GM18868 (cell line): ENCODE measurements at regions not wholly inside any gene's neighbourhood (a gene's known extent, or its start where the extent isn't known, plus 50 kb on each side); places are given as distances from the start of the nearest gene placed in this dataset.
"Not testable (repeated sequence)": the region's sequence is repeated elsewhere in the genome, so short reads cannot be mapped to it uniquely, and the experiment has no call there.

Experiments
- ATAC-seq: cut with Tn5 transposase; IDR thresholded peaks from one replicate; pipeline ENCODE4 v1.9.1; 2021; ENCODE audit warnings: mild to moderate bottlenecking, moderate library complexity; ENCODE audit not compliant: unreplicated experiment

DNA sequence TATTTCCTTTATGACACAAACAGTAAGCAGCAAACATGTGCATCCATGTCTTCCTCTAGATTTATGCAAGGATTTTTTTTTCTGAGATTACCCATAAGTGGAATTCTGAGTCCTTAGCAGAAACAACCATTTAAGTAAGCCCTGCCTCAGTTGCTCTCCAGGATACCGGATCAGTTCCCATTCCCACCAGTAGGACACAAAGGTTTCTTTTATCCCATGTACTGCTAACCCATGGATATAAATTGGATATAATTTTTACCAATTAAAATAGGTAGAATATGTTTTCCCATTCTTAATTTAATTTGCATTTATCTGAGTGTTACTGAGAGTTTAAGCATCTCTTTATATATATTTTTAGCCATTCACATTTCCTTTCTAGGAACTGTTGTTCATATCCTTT lies 280.9 kb downstream of the FGFR2 start:
- no peak for ATAC-seq

- no peak for ATAC-seq
Observed at GRCh38 chr10:121322046-121322445, 276.2 kb downstream of the FGFR2 start.

- ATAC-seq, result no peak
Observed at GRCh38 chr10:121322776-121323175, 275.5 kb downstream of the FGFR2 start.

- no peak for ATAC-seq
Observed at GRCh38 chr10:121323443-121323842, 274.8 kb downstream of the FGFR2 start.

GRCh38 chr10:121324678-121325213 lies 273.5 kb downstream of the FGFR2 start:
- ATAC-seq, result no peak

- no peak for ATAC-seq
Observed at GRCh38 chr10:121325490-121326231, 272.6 kb downstream of the FGFR2 start.

DNA sequence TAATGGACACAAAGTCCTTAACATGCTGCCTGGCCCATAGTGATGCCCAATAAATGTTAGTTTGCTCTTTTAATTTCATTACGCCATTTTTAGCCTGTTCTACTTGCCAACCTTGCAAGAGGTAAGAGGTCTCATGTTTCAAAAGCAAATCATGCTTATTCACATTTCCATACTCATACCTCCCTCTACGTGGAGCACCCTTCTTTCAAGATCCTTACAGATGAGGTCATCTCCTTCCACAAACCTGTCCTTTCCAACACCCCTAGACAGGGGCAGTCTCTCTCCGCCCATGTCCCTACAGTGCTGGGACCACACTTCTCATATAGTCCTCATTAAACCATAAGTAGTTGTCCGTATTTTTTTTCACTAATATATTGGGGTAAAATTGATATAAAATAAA lies 271.3 kb downstream of the FGFR2 start:
- ATAC-seq, result no peak

- ATAC-seq, result no peak
Observed at GRCh38 chr10:121327727-121328126, 270.5 kb downstream of the FGFR2 start.

DNA sequence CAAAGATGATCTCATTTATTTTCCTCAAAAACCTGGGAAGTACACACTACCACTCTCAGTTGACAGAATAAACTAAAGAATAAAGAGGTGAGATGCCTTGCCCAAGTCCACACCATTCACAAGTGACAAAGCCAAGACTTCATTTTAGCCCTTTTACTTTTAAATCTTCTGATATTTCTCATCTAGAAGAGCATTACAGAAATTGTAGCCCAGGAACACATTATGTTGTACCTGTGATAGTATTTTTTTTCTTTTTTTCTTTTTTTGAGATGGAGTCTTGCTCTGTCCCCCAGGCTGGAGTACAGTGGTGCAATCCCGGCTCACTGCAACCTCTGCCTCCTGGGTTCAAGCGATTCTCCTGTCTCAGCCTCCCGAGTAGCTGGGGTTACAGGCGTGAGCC lies 268.6 kb downstream of the FGFR2 start:
- not testable (repeated sequence) for ATAC-seq

- no peak for ATAC-seq
Observed at GRCh38 chr10:121330563-121330962, 267.7 kb downstream of the FGFR2 start.

DNA sequence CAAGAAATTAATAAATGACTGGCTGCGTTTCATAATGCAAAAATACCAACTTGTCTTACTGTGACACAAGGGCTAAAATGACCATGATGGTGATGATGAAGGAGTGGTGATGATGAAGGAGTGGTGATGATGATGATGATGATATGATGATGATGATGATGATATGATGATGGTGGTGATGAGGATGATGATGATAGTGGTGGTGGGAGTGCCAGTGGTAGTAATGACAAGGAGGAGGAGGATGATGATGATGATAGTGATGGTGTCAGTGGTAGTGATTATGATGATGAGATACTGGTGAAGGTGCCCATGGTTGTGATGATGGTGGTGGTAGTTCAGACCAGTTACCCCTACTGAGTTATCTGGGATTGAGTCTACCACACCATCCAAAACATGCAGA lies 265.9 kb downstream of the FGFR2 start:
- ATAC-seq, result no peak

DNA sequence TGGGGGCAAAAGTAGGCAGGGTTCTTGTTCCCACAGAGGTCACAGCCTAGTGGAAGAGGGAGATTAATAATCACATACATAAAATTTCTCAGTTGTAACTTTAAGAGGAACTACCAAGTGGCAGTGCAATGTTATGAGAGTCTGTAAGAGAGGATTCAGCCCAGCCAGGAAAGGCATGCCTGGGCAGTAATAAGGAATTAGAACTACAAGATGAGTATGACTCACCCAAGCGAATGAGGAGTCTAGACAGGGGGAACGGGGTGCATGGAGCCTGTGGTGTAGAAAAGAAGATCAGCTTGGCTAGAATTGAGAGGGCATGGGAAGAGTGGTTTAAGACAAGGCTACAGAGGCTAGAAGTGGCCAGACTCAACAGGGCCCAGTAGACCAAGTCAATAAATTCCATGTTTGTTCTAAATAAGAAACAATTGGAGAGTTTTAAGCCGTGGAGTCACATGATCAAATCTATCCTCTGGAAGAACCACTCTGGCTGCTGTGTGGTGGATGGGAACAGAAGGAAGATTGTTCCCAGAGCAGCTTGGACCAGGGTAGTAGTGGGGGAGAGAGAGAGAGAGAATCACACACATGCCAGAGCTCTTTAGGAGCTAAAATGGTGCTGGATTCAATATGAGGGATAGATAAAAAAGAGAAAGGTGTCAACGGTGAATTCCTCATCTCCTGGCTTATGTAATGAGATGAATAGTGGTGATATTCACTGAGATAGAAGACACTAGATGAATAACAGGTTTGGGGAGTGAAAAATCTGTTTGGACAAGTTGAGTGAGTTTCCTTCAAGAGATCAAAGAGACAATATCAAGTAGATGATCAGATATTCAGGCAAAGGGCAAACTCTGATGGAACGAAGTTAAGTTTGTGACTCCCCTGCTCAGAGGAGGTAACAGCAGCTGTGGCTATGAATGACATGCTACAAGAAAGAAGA lies 265.1 kb downstream of the FGFR2 start:
- ATAC-seq, result no peak

DNA sequence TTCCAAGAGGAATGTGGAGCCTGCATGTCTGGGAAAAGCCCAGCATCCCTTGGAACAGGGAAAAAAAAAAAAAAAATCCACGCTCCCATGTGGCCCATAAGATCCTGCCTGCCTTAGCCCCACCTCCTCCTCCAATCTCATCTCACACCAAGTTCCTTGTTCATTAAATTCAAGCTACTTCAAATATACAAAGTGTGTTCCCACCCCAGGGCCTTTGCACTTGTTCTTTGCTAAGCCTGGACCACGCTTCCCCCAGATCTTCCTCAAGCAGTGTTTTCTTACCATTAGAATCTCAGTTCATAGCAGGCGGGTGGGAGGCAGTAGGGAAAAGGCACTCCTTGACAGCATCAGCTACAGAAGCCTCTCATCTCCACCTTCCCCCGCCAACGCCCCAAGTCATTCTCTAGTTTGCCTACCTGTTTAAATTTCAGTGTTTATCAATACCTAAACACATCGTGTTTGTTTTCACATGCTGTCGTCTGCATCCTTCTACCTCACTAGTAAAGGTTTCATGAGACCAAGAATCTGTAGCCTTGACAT lies 262.8 kb downstream of the FGFR2 start:
- ATAC-seq, result no peak

DNA sequence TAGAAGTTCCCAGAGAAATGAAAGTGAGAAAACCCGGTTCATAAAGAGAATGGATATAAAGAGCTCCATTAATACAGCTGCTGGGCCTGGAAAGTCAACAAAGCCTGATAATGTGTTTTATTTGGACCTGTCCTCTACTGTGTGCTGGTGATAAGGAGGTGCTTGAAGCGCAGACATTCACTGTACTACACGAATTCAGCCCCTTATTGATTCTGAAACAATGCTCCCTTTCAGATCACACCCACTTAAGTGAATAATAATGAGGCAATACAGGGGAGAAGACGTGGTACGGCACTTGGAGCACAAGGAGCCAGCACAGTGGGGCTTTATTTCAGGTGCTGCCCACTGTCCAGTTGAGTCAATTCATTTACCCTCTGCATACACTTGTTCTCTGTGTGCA lies 260.8 kb downstream of the FGFR2 start:
- ATAC-seq, result no peak

DNA sequence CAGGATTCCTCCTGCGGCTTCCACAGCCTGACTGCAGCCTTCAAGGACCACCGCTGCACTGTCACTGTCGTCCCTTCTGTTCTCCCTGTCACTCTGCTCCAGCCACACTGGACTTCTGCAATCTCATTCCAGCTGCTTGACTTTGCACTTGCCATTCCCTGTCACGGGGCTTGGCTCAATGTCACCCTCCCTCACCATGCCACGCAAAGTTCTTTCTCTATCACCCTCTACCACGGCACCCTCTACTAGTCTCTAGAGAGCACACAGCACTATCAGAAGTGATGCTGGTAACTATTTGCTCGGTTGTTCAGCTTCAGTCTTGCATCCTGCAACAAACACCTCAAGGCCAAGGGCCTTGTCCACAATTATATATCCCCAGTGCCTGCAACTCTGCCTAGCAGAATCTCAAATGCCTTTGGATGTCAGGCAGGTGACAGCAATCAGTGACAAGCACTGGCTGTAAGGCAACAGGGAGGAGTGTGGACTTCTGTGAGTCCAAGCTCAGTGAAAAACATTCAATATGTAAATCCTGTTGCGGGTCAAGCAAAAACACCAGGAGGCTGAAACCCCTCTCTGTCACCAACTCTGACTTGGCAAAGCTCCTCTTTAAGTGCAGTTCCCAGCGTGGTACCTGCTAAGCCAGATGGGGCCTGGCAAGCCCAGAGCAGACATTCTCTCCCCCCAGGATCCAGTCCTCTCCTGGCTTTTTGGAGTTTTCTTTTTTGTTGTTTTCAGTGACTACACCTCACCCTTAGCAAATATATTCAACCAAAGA lies 259.9 kb downstream of the FGFR2 start:
- no peak for ATAC-seq

DNA sequence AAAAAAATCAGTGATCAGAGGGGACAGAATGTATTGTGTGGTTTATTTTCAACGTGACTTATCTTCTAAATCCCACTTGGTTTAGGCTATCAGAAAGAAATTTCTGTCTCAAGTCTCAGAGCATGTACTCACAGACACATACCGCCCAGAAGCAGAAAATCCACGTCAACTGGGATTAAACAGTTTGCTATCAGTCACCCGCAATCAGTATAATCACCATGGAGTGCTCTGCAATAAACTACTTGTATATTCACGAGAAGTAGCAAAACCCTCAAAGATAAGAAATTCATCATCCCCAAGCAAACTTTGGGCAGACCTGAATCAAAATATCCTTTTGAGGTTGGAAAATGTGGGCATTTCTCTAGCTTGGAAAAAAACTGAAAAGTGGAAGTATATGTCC lies 259.1 kb downstream of the FGFR2 start:
- no peak for ATAC-seq

DNA sequence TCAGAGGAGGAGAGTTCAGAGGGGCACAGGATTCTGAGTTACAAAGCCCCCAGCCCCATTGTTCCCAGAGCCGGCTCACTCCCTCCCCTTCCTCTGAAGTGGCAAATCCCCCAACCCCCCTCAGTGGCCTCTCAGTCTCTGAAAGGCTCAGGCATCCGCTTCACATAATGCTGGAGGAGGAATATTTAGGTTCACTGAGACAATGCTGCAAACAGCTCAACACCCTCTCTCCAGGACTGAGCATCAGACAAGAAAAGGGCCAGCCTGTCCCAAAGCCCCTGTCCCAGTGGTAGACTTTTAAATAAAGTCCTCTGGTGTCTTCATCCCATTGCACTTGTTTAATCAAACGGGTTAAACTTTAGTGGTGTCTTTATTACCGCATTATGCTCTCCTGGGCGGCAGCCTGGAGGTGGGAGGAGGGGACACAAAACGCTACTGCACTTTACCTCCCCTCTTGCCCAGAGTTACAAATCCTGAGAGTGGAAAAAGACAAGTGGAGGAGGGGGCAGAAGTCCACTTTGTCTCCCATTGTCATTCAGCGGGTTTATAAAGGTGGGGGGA lies 257.9 kb downstream of the FGFR2 start:
- no peak for ATAC-seq

DNA sequence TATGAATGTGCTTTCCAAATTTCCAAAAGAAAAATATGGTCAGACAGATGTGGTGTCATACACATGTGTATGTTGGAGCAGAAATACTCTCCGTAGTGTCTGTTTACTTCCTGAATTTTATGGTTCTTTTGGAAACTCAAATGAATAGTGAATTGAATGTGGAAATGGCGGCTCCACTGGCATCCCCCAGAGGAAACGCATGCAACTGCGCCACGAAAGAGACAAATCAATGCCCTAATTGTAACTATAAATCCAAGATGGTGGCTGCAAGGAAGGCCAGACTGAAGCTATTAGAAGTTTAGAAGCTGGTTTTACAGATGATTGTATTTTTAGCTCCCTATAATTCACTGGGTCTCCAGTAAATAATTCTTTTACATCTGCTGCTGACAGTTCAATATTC lies 246.7 kb downstream of the FGFR2 start:
- ATAC-seq, result no peak

DNA sequence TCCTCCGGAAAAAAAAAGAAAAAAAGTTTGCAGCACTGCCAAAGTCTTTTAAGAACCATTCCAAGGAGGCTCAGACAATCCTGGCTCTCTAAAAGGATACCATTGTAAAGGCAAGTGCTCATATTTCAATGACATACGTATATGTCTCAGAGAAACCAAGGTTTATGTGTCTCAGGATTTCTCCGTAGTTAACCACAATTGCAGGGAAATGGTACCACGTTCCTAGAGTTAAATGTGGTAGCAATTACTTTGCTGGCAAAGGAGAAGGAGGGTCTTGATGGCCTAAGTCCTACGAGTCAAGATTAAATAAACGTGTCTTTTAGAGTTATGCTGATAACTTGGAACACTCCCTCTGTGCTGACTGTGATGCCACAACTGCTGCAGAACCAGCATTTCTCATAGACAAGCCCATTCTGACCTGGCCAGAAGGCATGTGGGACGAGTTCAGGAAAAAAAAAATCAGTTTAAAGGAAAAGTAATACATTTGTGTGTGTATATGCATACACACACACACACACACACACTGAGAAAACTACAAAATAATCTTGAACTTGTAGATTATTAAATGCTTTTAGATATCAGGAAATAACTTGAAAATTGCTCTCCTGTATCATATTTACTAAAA lies 245.9 kb downstream of the FGFR2 start:
- ATAC-seq, result no peak

DNA sequence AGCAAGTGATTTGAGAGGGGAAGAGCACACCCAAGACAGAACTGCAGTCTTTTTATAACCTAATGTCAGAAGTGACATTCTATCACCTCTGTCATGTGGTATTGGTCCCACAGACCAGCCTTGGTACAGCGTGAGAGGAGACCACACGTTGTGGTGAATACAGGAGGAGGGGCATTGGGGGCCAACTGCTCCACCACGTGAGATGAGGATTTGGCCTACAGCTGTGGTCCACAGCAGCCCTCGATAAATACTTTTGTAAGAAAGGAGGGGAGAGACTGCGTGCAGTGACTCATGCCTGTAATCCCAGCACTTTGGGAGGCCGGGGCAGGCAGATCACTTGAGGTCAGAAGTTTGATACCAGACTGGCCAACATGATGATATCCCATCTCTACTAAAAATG lies 243.1 kb downstream of the FGFR2 start:
- ATAC-seq, result no peak
